DOHH2 (cell line): ENCODE measurements at regions not wholly inside any gene's neighbourhood (a gene's known extent, or its start where the extent isn't known, plus 50 kb on each side); places are given as distances from the start of the nearest gene placed in this dataset.

Experiments
- H3F3A ChIP-seq: fragments of 200-600 bp; sonication (generic), shearing (Covaris generic); 2 replicates; pipeline ENCODE4 v1.6.0; 2016; ENCODE audit warnings: antibody characterized with exemption, mild to moderate bottlenecking; ENCODE audit not compliant: control insufficient read depth, insufficient read depth
- H3K27ac ChIP-seq: fragments of 200-600 bp; sonication (generic); 2 replicates; pipeline ENCODE4 v1.5.1; 2014; ENCODE audit warnings: low read depth, mild to moderate bottlenecking, low read length, moderate library complexity
- H3K27me3 ChIP-seq: fragments of 200-600 bp; sonication (generic); 2 replicates; pipeline ENCODE4 v1.6.1; 2014; ENCODE audit warnings: mild to moderate bottlenecking, low read length, mixed read lengths; ENCODE audit not compliant: control insufficient read depth
- H3K36me3 ChIP-seq: fragments of 200-600 bp; sonication (generic); 2 replicates; pipeline ENCODE4 v1.6.1; 2014; ENCODE audit warnings: mild to moderate bottlenecking, low read length, moderate library complexity, mixed read lengths; ENCODE audit not compliant: control insufficient read depth
- H3K4me1 ChIP-seq: fragments of 200-600 bp; sonication (generic); 2 replicates; pipeline ENCODE4 v1.6.1; 2014; ENCODE audit warnings: mild to moderate bottlenecking, low read length, mixed read lengths; ENCODE audit not compliant: control insufficient read depth
- H3K4me2 ChIP-seq: fragments of 200-600 bp; sonication (generic); 2 replicates; pipeline ENCODE4 v1.6.0; 2014; ENCODE audit warnings: mild to moderate bottlenecking, low read length, moderate library complexity
- H3K4me3 ChIP-seq: fragments of 200-600 bp; sonication (generic); 2 replicates; pipeline ENCODE4 v1.5.1; 2014; ENCODE audit warnings: mild to moderate bottlenecking, low read length, mixed read lengths
- H3K79me2 ChIP-seq: fragments of 200-600 bp; sonication (generic); 2 replicates; pipeline ENCODE4 v1.6.1; 2014; ENCODE audit warnings: mild to moderate bottlenecking, low read length, mixed read lengths; ENCODE audit not compliant: control insufficient read depth
- H3K9me2 ChIP-seq: fragments of 200-600 bp; sonication (generic); replicated peaks from 2 replicates; pipeline ENCODE4 v1.6.1; 2014; ENCODE audit warnings: mild to moderate bottlenecking, low read length, mixed read lengths; ENCODE audit not compliant: control insufficient read depth
- H3K9me3 ChIP-seq: fragments of 200-600 bp; sonication (generic); 2 replicates; pipeline ENCODE4 v1.6.1; 2014; ENCODE audit warnings: antibody characterized with exemption, low read length, mixed read lengths; ENCODE audit not compliant: control insufficient read depth, insufficient read depth
- H4K20me1 ChIP-seq: fragments of 200-600 bp; sonication (generic); 2 replicates; pipeline ENCODE4 v1.6.0; 2014; ENCODE audit warnings: low read depth, mild to moderate bottlenecking, antibody characterized with exemption, low read length, moderate library complexity; ENCODE audit not compliant: control insufficient read depth, insufficient read depth
- EZH2phosphoT487 ChIP-seq: fragments of 200-600 bp; sonication (generic); IDR thresholded peaks from 2 replicates; pipeline ENCODE4 v1.6.1; 2017; ENCODE audit warnings: borderline replicate concordance, mild to moderate bottlenecking, antibody characterized with exemption, low read length, moderate library complexity, mixed read lengths
- TF ChIP-seq, protein P1 (sequence below): fragments of 200-600 bp; sonication (generic); IDR thresholded peaks from one replicate; pipeline ENCODE4 v1.5.1; 2014; ENCODE audit warnings: antibody characterized with exemption, mild to moderate bottlenecking, low read depth, low read length; ENCODE audit not compliant: poor library complexity, severe bottlenecking

DNA sequence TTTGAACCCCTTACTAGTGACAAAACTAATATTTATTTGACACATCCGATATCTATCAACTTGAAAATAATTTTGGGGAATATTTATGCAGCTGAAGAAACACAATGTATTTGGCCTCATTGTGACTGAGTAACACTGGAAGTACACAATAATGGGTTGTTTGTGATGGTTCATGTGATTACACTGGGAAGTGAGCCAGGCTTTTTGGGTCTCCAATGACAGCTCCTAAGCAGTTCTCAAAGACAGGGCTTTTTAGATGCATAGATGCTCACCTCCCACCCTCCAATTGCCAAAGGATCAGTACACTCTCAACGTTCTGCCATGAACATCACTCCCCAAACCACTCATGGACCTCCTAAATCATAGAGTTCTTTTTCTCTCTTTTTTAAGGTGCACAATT is 170.0 kb downstream of the SLC24A2 start:
- Histone ChIP-seq H3K9me3 (no peaks in the 10 kb centered on the region), H3K4me1 (no peaks in the 10 kb centered on the region), H3F3A (no peaks in the 10 kb centered on the region), H4K20me1 (no peaks in the 10 kb centered on the region), H3K36me3 (no peaks in the 10 kb centered on the region), H3K79me2 (no peaks in the 10 kb centered on the region), H3K27ac (no peak overlapping the region), H3K4me2 (no peak overlapping the region), H3K4me3 (no peak overlapping the region), H3K27me3 (peaks cover 9% of the 10 kb centered on the region), H3K9me2 (no peaks in the 10 kb centered on the region)
- TF ChIP-seq, protein P1, sequence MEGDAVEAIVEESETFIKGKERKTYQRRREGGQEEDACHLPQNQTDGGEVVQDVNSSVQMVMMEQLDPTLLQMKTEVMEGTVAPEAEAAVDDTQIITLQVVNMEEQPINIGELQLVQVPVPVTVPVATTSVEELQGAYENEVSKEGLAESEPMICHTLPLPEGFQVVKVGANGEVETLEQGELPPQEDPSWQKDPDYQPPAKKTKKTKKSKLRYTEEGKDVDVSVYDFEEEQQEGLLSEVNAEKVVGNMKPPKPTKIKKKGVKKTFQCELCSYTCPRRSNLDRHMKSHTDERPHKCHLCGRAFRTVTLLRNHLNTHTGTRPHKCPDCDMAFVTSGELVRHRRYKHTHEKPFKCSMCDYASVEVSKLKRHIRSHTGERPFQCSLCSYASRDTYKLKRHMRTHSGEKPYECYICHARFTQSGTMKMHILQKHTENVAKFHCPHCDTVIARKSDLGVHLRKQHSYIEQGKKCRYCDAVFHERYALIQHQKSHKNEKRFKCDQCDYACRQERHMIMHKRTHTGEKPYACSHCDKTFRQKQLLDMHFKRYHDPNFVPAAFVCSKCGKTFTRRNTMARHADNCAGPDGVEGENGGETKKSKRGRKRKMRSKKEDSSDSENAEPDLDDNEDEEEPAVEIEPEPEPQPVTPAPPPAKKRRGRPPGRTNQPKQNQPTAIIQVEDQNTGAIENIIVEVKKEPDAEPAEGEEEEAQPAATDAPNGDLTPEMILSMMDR: no peak
- TF ChIP-seq EZH2phosphoT487: no peak

DNA sequence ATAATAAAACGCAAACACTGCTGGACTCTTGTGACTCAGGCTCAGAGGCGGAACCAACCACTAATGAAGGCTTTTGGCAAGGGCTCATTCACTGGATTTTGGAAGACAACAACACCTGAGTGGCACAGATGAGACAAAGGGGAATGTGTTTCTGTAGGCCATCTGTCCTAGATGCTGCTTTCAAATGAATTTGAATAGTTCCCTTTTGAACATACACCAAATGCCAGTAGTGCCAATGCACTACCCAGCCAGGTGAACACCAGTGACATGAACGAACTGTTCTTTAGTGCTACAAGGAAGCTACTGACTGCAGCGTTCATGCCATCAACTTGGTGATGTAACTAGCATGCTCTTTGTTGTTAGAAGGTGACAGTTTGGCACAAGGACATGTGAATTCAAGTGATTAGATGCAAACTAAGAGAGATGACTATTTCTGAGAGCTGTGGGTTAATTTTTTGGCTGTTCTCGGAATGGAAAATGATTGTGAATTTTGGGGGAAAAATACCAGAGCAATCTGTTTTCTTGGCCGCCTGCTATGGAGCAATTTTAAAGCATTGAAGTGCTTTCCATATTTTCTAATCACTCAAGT is 173.7 kb downstream of the SLC24A2 start:
- H3K4me2 ChIP-seq: no peak overlapping the region
- no peak for TF ChIP-seq EZH2phosphoT487
- TF ChIP-seq, protein P1: no peak
- H3K27ac ChIP-seq: no peak overlapping the region
- H3K9me2 ChIP-seq: no peaks in the 10 kb centered on the region
- no peaks in the 10 kb centered on the region for H3K9me3 ChIP-seq
- H3F3A ChIP-seq: no peaks in the 10 kb centered on the region
- no peaks in the 10 kb centered on the region for H3K36me3 ChIP-seq
- no peaks in the 10 kb centered on the region for H3K4me1 ChIP-seq
- no peak overlapping the region for H3K4me3 ChIP-seq
- no peaks in the 10 kb centered on the region for H3K79me2 ChIP-seq
- H3K27me3 ChIP-seq: peaks cover 9% of the 10 kb centered on the region
- no peaks in the 10 kb centered on the region for H4K20me1 ChIP-seq

DNA sequence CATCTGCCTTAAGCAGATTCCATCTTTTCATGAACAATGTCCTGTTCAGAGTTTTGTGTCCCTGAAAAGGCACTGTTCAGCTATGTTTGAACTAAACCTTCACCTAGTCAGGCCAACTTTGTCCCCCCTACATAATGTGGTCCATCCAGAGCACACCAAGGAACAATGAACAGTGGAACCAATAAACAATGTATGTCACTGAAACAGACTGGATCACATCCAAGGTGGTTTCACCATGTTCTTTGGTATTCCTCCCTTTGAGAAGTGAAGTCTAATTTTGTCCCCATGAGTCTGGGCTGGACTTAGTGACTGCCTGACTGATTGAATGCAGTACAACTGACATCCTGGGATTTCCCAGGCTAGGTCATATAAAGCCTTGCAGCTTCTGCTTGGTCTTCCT is 174.5 kb downstream of the SLC24A2 start:
- H3K9me2 ChIP-seq: no peaks in the 10 kb centered on the region
- H3F3A ChIP-seq: no peaks in the 10 kb centered on the region
- H3K4me3 ChIP-seq: no peak overlapping the region
- H4K20me1 ChIP-seq: no peaks in the 10 kb centered on the region
- H3K9me3 ChIP-seq: no peaks in the 10 kb centered on the region
- H3K27me3 ChIP-seq: peaks cover 9% of the 10 kb centered on the region
- H3K27ac ChIP-seq: no peak overlapping the region
- no peaks in the 10 kb centered on the region for H3K79me2 ChIP-seq
- H3K36me3 ChIP-seq: no peaks in the 10 kb centered on the region
- no peaks in the 10 kb centered on the region for H3K4me1 ChIP-seq
- no peak overlapping the region for H3K4me2 ChIP-seq
- TF ChIP-seq EZH2phosphoT487: no peak
- TF ChIP-seq, protein P1: no peak
